Kasumi-1 (cell line): ENCODE measurements at regions not wholly inside any gene's neighbourhood (a gene's known extent, or its start where the extent isn't known, plus 50 kb on each side); places are given as distances from the start of the nearest gene placed in this dataset.
"Not testable (repeated sequence)": the region's sequence is repeated elsewhere in the genome, so short reads cannot be mapped to it uniquely, and the experiment has no call there.

Experiments used
- DNase-seq, 2 experiments: peaks; one replicate each; lab custom pipeline; 2025; lab: John Stamatoyannopoulos, UW

DNA sequence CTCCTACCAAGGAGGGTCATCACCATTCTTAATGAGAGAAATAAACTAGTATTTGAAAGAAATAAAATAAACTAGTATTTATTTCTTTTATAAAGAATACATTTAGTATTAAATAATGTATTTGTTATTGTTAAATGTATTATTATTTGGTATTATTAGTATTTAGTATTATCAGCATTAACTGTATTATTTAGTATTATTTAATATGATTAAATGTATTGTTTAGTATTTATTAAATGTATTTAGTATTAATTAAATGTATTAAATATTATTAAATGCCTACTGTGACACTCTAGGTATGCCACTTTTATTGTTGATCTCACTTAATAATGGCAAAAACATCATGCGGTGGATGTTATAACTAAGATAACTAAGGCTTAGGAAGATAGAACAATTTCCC lies 353.6 kb upstream of the MAP2 start:
- DNase-seq = no peak

GRCh38 chr2:209073151-209073550 lies 350.7 kb upstream of the MAP2 start:
- DNase-seq = no peak

- DNase-seq = no peak
Observed at GRCh38 chr2:209074711-209075110, 349.1 kb upstream of the MAP2 start.

GRCh38 chr2:209076151-209076550 lies 347.7 kb upstream of the MAP2 start:
- DNase-seq = no peak

DNA sequence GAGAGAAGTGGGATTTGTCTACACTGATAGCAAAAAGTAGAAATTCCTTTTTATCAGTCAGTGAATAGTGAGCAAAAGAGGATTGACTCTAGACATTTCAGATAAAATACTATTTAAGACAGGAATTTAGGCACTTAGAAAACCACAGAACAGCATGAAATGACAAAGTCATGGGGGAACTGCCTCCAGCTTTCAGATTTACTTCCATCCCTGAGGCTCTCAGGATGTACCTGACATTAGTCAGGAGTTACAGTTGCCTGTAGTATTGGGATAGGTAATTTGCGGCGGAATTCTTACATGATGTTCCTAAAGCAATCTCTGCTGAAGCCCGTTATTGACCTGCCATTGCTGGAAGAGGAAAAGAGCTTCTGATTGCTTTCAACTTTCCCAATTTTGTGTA lies 337.1 kb upstream of the MAP2 start:
- DNase-seq = no peak

DNA sequence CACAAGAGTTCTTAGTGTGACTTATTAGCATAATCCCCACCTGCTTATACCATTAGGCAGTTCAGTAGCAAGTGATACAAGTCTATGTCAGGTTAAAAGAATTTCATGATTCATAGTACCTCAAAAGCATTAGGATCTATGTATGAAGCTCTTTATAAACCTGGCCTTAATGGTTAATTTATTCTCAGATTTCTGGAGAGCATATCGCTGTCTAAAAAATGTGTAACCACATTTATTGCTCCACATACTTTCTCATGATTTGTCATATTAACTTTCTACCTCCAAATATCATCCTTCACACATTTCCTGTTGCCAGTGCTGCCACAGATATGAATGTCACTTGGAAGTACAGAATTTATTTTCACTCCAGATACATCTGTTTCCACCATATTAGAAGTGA lies 332.8 kb upstream of the MAP2 start:
- no peak for DNase-seq

GRCh38 chr2:209094221-209094620 lies 329.6 kb upstream of the MAP2 start:
- DNase-seq = no peak

GRCh38 chr2:209095432-209095831 lies 328.4 kb upstream of the MAP2 start:
- no peak for DNase-seq

GRCh38 chr2:209097168-209097567 lies 326.7 kb upstream of the MAP2 start:
- DNase-seq = no peak

GRCh38 chr2:209102319-209102718 lies 321.5 kb upstream of the MAP2 start:
- DNase-seq = no peak

GRCh38 chr2:209113026-209113425 lies 310.8 kb upstream of the MAP2 start:
- DNase-seq = no peak

GRCh38 chr2:209114588-209115240 lies 309.1 kb upstream of the MAP2 start:
- DNase-seq = peak in 1 of 2 experiments; percentile 2

DNA sequence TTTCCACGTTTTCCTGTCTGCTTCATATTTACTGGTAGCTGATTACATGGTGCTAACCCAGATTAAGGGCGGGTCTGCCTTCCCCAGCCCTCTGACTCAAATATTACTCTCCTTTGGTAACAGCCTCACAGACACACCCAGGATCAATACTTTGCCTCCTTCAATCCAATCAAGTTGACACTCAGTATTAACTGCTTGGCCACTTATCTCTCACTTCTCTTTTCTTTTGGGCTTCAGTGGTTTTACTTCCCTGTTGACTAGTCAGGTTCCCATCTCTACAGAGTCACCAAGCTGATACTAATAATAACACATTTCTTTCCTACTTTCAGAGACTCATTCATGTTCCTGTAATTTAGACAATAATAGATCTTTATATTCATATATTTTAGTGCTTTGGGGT lies 302.2 kb upstream of the MAP2 start:
- DNase-seq = no peak

DNA sequence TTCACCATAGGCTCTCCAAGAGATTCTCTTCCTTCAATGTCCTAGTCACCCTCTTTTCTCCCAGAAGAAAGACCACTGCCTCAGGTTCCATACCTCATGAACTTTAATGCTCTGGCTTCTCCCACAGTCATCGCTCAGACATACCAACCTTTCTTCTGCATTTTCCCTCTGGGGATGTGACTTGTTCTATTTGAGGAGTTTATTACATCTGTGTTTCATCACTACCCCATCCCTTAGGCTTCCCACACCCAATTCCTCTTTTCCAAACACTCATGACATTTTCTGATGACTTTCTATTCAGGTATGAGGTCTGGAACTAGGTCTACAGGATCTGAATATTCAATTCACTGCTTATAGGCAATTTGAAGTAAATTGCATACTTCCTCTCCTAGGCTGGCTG lies 298.6 kb upstream of the MAP2 start:
- DNase-seq = no peak

DNA sequence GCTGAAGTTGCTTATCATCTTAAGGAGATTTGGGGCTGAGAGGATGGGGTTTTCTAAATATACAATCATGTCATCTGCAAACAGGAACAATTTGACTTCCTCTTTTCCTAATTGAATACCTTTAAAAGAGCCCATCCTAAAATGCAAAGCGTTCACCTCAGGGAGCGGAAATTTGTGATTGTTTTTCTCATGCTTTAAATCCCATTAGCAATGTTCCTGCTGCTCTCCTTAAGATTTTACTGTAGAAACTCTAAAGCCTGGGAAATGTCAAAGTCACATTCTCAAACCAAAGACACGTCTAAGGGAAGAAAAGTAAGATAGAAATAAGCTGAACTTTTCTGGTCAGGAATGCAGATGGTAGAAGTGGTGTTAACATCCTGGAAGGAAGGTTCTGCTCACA lies 285.8 kb upstream of the MAP2 start:
- no peak for DNase-seq

DNA sequence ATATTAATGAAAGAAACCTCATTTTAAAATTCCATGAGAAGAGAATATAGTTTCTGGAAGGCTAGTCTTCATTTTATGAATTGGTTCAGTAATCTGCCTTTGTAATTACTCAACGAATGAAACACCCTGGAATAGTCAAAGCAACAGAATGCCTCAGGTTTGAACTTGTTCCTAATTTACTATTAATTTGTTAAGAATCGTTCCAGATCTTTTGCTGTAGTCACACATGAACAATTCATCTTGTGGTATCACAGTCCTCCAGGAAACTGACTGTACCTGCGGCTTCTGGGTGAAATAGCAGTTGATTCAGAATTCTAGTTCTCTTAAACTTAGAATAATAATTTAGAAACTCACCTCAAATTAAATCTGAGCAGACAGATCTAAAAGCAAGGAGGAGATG lies 282.7 kb upstream of the MAP2 start:
- no peak for DNase-seq

GRCh38 chr2:209141818-209142217 lies 282.0 kb upstream of the MAP2 start:
- DNase-seq = no peak

DNA sequence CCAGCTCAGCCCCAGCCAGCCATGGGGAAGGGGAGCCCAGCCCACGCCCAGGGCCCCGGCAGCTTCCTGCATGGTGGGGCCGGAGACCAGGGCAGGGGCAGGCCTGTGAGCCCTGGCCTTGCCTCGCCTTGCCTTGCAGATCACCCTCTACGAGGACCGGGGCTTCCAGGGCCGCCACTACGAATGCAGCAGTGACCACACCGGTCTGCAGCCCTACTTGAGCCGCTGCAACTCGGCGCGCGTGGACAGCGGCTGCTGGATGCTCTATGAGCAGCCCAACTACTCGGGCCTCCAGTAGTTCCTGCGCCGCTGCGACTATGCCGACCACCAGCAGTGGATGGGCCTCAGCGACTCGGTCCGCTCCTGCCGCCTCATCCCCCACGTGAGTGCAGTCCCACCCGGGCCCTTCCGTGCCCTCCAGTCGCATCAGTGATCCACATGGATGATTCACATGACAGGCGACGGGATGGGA lies 278.6 kb upstream of the MAP2 start:
- not testable (repeated sequence) for DNase-seq

- DNase-seq = peak in 1 of 2 experiments; percentile 7
Observed at GRCh38 chr2:209145941-209146681, 277.7 kb upstream of the MAP2 start.

- no peak for DNase-seq
Observed at GRCh38 chr2:209146682-209147320, 277.0 kb upstream of the MAP2 start.

DNA sequence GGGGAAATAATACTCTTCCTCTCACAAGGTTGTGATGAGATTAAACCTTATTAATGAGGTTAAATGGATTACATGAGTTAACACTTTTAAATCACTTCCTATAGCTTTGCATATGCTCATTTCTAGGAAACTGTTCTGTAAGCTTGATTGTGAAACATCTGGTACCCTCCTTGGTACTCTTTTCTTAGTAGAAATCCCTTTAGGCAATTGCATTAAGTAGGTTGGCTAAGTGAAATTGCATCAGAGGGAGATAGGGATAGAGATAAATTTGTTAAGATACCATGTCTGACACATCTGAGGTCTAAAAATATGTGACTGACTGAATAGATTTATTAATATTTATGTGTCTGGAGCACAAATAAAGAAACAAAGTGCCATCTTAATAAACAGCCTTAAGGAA lies 275.9 kb upstream of the MAP2 start:
- no peak for DNase-seq

DNA sequence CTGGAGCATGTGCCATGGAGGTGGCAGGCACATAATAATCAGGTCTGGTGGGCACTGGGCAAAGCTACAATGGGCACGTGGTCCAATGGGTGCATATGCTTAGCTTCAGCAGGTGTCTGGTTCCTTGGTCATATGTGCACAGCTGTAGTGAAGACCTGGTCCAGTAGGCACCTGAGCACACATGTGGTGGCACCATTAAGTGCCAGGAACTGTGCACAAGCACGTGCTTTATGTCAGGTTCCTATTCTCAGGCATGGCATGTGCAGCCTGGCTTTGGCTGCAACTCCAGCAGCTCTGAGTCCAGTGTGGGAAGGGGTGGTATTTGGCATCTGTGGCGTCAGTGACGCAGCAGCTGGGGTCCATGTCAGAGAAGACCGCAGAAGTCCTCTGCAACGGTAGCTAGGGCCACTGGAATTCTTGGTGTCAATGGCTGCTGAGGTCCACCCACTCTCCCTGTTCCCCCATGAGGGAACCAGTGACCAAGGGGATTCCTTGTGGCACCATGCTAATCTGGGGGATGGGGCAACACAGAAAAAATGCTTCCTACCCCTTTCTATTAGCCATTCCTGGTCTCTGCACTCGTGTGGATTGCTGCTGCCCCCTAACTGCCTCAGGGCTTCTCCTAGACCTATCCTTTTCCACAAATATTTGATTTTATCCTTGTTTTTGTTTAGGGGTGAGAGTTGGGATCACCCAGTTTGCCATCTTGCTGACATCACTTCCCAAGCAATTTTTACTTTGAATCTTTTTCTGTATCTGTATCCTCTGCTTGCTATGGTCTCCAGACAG lies 262.9 kb upstream of the MAP2 start:
- DNase-seq = no peak
